IPS-20b (cell line): ENCODE measurements at regions not wholly inside any gene's neighbourhood (a gene's known extent, or its start where the extent isn't known, plus 50 kb on each side); places are given as distances from the start of the nearest gene placed in this dataset.
"Not testable (repeated sequence)": the region's sequence is repeated elsewhere in the genome, so short reads cannot be mapped to it uniquely, and the experiment has no call there.

Experiments used
- H3K27ac ChIP-seq: one replicate; pipeline ENCODE4 v1.5.1; 2013; ENCODE audit warnings: low read length
- H3K27me3 ChIP-seq: 2 replicates; pipeline ENCODE4 v1.6.1; 2013; ENCODE audit warnings: mild to moderate bottlenecking, low read length, inconsistent platforms; ENCODE audit not compliant: insufficient read depth
- H3K36me3 ChIP-seq: 2 replicates; pipeline ENCODE4 v1.6.1; 2013; ENCODE audit warnings: low read depth, mild to moderate bottlenecking, inconsistent platforms, low read length, moderate library complexity; ENCODE audit not compliant: insufficient read depth
- H3K4me1 ChIP-seq: 2 replicates; pipeline ENCODE4 v1.6.1; 2013; ENCODE audit warnings: mild to moderate bottlenecking, control low read depth, inconsistent platforms, low read length, moderate library complexity; ENCODE audit not compliant: insufficient read depth
- H3K4me3 ChIP-seq: 2 replicates; pipeline ENCODE4 v1.5.1; 2013; ENCODE audit warnings: mild to moderate bottlenecking, low read length, inconsistent platforms
- H3K9ac ChIP-seq: 2 replicates; pipeline ENCODE4 v1.6.1; 2013; ENCODE audit warnings: low read depth, mild to moderate bottlenecking, inconsistent platforms, low read length, moderate library complexity
- H3K9me3 ChIP-seq: 2 replicates; pipeline ENCODE4 v1.6.1; 2013; ENCODE audit warnings: mild to moderate bottlenecking, low read depth, low read length, inconsistent platforms; ENCODE audit not compliant: insufficient read depth

- H3K4me3 ChIP-seq: no peak overlapping the region
- H3K36me3 ChIP-seq: no peaks in the 10 kb centered on the region
- no peaks in the 10 kb centered on the region for H3K27me3 ChIP-seq
- H3K9ac ChIP-seq: no peak overlapping the region
- H3K4me1 ChIP-seq: no peaks in the 10 kb centered on the region
- H3K9me3 ChIP-seq: peaks cover 98% of the 10 kb centered on the region
- H3K27ac ChIP-seq: no peak overlapping the region
These were observed 190.4 kb downstream of the ALG10 start for GRCh38 chr12:34212651-34213050.

GRCh38 chr12:34214011-34214410, 191.7 kb downstream of the ALG10 start:
- Histone ChIP-seq H3K27me3 (no peaks in the 10 kb centered on the region), H3K36me3 (no peaks in the 10 kb centered on the region), H3K4me1 (no peaks in the 10 kb centered on the region), H3K9ac (no peak overlapping the region), H3K4me3 (no peak overlapping the region), H3K27ac (no peak overlapping the region), H3K9me3 (peaks cover 96% of the 10 kb centered on the region)

GRCh38 chr12:34215213-34215892, 193.1 kb downstream of the ALG10 start:
- no peaks in the 10 kb centered on the region for H3K36me3 ChIP-seq
- no peaks in the 10 kb centered on the region for H3K4me1 ChIP-seq
- H3K9me3 ChIP-seq: peaks cover 96% of the 10 kb centered on the region
- no peaks in the 10 kb centered on the region for H3K27me3 ChIP-seq
- no peak overlapping the region for H3K4me3 ChIP-seq
- no peak overlapping the region for H3K27ac ChIP-seq
- H3K9ac ChIP-seq: no peak overlapping the region

GRCh38 chr12:34215893-34216285, 193.6 kb downstream of the ALG10 start:
- Histone ChIP-seq H3K9me3 (peaks cover 95% of the 10 kb centered on the region), H3K4me3 (no peak overlapping the region), H3K27me3 (no peaks in the 10 kb centered on the region), H3K36me3 (no peaks in the 10 kb centered on the region), H3K4me1 (no peaks in the 10 kb centered on the region), H3K27ac (no peak overlapping the region), H3K9ac (no peak overlapping the region)

GRCh38 chr12:34217660-34218059, 195.4 kb downstream of the ALG10 start:
- H3K4me3 ChIP-seq: no peak overlapping the region
- H3K9ac ChIP-seq: no peak overlapping the region
- H3K36me3 ChIP-seq: no peaks in the 10 kb centered on the region
- no peaks in the 10 kb centered on the region for H3K27me3 ChIP-seq
- no peak overlapping the region for H3K27ac ChIP-seq
- H3K4me1 ChIP-seq: no peaks in the 10 kb centered on the region
- peaks cover 95% of the 10 kb centered on the region for H3K9me3 ChIP-seq

GRCh38 chr12:34218193-34219045, 196.1 kb downstream of the ALG10 start:
- no peak overlapping the region for H3K4me3 ChIP-seq
- no peaks in the 10 kb centered on the region for H3K36me3 ChIP-seq
- H3K4me1 ChIP-seq: no peaks in the 10 kb centered on the region
- no peak overlapping the region for H3K27ac ChIP-seq
- H3K9me3 ChIP-seq: peaks cover 94% of the 10 kb centered on the region
- H3K27me3 ChIP-seq: no peaks in the 10 kb centered on the region
- no peak overlapping the region for H3K9ac ChIP-seq

- no peak overlapping the region for H3K27ac ChIP-seq
- no peak overlapping the region for H3K4me3 ChIP-seq
- H3K9ac ChIP-seq: no peak overlapping the region
- no peaks in the 10 kb centered on the region for H3K4me1 ChIP-seq
- H3K36me3 ChIP-seq: no peaks in the 10 kb centered on the region
- no peaks in the 10 kb centered on the region for H3K27me3 ChIP-seq
- peaks cover 93% of the 10 kb centered on the region for H3K9me3 ChIP-seq
These were observed 196.9 kb downstream of the ALG10 start for GRCh38 chr12:34219046-34219770.

GRCh38 chr12:34220079-34220478, 197.8 kb downstream of the ALG10 start:
- not testable (repeated sequence) for H3K36me3 ChIP-seq, H3K4me3 ChIP-seq, H3K4me1 ChIP-seq, H3K9ac ChIP-seq, H3K27me3 ChIP-seq, H3K27ac ChIP-seq
- H3K9me3 ChIP-seq: peaks cover 92% of the 10 kb centered on the region

- H3K36me3 ChIP-seq: no peaks in the 10 kb centered on the region
- H3K27me3 ChIP-seq: no peaks in the 10 kb centered on the region
- peaks cover 94% of the 10 kb centered on the region for H3K9me3 ChIP-seq
- no peak overlapping the region for H3K9ac ChIP-seq
- no peak overlapping the region for H3K4me3 ChIP-seq
- H3K4me1 ChIP-seq: no peaks in the 10 kb centered on the region
- no peak overlapping the region for H3K27ac ChIP-seq
These were observed 201.3 kb downstream of the ALG10 start for GRCh38 chr12:34223640-34224039.

- not testable (repeated sequence) for H3K4me1 ChIP-seq, H3K4me3 ChIP-seq, H3K36me3 ChIP-seq, H3K9ac ChIP-seq, H3K27ac ChIP-seq, H3K27me3 ChIP-seq
- H3K9me3 ChIP-seq: peaks cover 95% of the 10 kb centered on the region
These were observed 203.7 kb downstream of the ALG10 start for GRCh38 chr12:34226044-34226443.

GRCh38 chr12:34228046-34228445, 205.8 kb downstream of the ALG10 start:
- not testable (repeated sequence) for H3K4me3 ChIP-seq, H3K4me1 ChIP-seq, H3K36me3 ChIP-seq, H3K27ac ChIP-seq, H3K9ac ChIP-seq, H3K27me3 ChIP-seq
- H3K9me3 ChIP-seq: peaks cover 95% of the 10 kb centered on the region

GRCh38 chr12:34229033-34229432, 206.7 kb downstream of the ALG10 start:
- H3K4me3 ChIP-seq, H3K4me1 ChIP-seq, H3K9ac ChIP-seq, H3K27me3 ChIP-seq, H3K27ac ChIP-seq, H3K36me3 ChIP-seq: not testable (repeated sequence)
- H3K9me3 ChIP-seq: peaks cover 98% of the 10 kb centered on the region
